K562 (cell line): ENCODE measurements at regions not wholly inside any gene's neighbourhood (a gene's known extent, or its start where the extent isn't known, plus 50 kb on each side); places are given as distances from the start of the nearest gene placed in this dataset.

Experiments used
- ATAC-seq: fragments of 200-7000 bp; cut with Tn5 transposase; 3 replicates; pipeline ENCODE4 v1.9.1; 2020; ENCODE audit warnings: moderate library complexity
- BruUV-seq: library from RNA; stranded (reverse); fragments of 400-500 nt; replicated peaks from 2 replicates; lab custom pipeline; 2021; lab: Mats Ljungman, UMichigan
- CTCF ChIA-PET: fragments of 300-600 bp; formaldehyde crosslinking; extraction: SDS; loops from one replicate; lab custom pipeline; 2021; ENCODE audit warnings: low intra/inter-chr PET ratio; lab: Yijun Ruan, JAX
- POLR2A ChIA-PET: fragments of 300-600, 350-650 bp; sonication (Branson Sonifier 250); formaldehyde crosslinking; extraction: SDS; loops from one replicate; lab custom pipeline; 2021; ENCODE audit warnings: antibody characterized with exemption, inconsistent platforms; lab: Yijun Ruan, JAX
- DNase-seq, 4 experiments: peaks; one replicate each; pipeline versions ENCODE4 v3.0.0 to v3.0.0-alpha.2; 2011 to 2018; ENCODE audit warnings: low spot score in 3 of 4, mixed read lengths in 3 of 4; ENCODE audit errors: extremely low read depth in 1 of 4
- FAIRE-seq: peaks from 2 replicates; lab custom pipeline; 2011; peaks lifted over from hg19 to GRCh38; lab: Jason Lieb, UNC
- H2AFZ ChIP-seq: 2 replicates; pipeline ENCODE4 v1.6.0; 2011; ENCODE audit warnings: low read depth, low read length, control low read depth, inconsistent platforms
- H3K27ac ChIP-seq: fragments of 200-600 bp; 3 replicates; pipeline ENCODE4 v1.8.0; 2011; ENCODE audit warnings: low read depth, mild to moderate bottlenecking, control low read depth, inconsistent platforms, low read length, moderate library complexity, mixed read lengths; ENCODE audit errors: extremely low read depth
- H3K27me3 ChIP-seq, 2 experiments: fragments of 300-600 bp in 1 of 2; 2 replicates in 1 of 2; 3 replicates in 1 of 2; pipeline versions ENCODE4 v1.6.0 to v1.8.0; 2011; ENCODE audit warnings: inconsistent platforms in 2 of 2, low read length in 2 of 2, mild to moderate bottlenecking in 1 of 2, mixed read lengths in 1 of 2, moderate library complexity in 1 of 2; ENCODE audit not compliant: control insufficient read depth in 2 of 2, insufficient read depth in 2 of 2
- H3K36me3 ChIP-seq: fragments of 300-600 bp; 3 replicates; pipeline ENCODE4 v1.8.0; 2011; ENCODE audit warnings: mild to moderate bottlenecking, low read length, inconsistent platforms; ENCODE audit not compliant: control insufficient read depth, insufficient read depth
- H3K4me1 ChIP-seq, 2 experiments: fragments of 200-600 bp in 1 of 2; replicated peaks in 1 of 2; 2 replicates in 1 of 2; 3 replicates in 1 of 2; pipeline versions ENCODE4 v1.5.1 to v1.8.0; 2011; ENCODE audit warnings: inconsistent platforms in 2 of 2, low read length in 2 of 2, mild to moderate bottlenecking in 1 of 2, mixed read lengths in 1 of 2, moderate library complexity in 1 of 2; ENCODE audit not compliant: control insufficient read depth in 2 of 2, insufficient read depth in 2 of 2
- H3K4me2 ChIP-seq: 2 replicates; pipeline ENCODE4 v1.6.1; 2011; ENCODE audit warnings: low read length, control low read depth, inconsistent platforms, mixed read lengths; ENCODE audit not compliant: insufficient read depth
- H3K4me3 ChIP-seq: fragments of 200-600 bp; sonication (generic), shearing (Covaris generic); 2 replicates; pipeline ENCODE4 v1.5.1; 2016; ENCODE audit warnings: control low read depth, inconsistent platforms
- H3K79me2 ChIP-seq: fragments of 200-600 bp; 3 replicates; pipeline ENCODE4 v1.8.0; 2011; ENCODE audit warnings: low read length, inconsistent platforms; ENCODE audit not compliant: control insufficient read depth, insufficient read depth
- H3K9ac ChIP-seq, 2 experiments: 2 replicates each; pipeline versions ENCODE4 v1.6.0 to v1.6.1; 2011; ENCODE audit warnings: low read depth in 2 of 2, low read length in 2 of 2, control low read depth in 1 of 2, inconsistent platforms in 1 of 2, mild to moderate bottlenecking in 1 of 2, mixed read lengths in 1 of 2; ENCODE audit not compliant: insufficient read depth in 1 of 2
- H3K9me1 ChIP-seq: one replicate; pipeline ENCODE4 v1.6.0; 2011; ENCODE audit warnings: inconsistent platforms, mild to moderate bottlenecking, low read length, moderate library complexity; ENCODE audit not compliant: control insufficient read depth, insufficient read depth
- H3K9me3 ChIP-seq: replicated peaks from 2 replicates; pipeline ENCODE4 v1.5.1; 2011; ENCODE audit warnings: low read depth, low read length, inconsistent platforms; ENCODE audit not compliant: control insufficient read depth, insufficient read depth
- H4K20me1 ChIP-seq: replicated peaks from 2 replicates; pipeline ENCODE4 v1.6.1; 2011; ENCODE audit warnings: low read length, inconsistent platforms, mixed read lengths; ENCODE audit not compliant: control insufficient read depth, insufficient read depth
- CTCF ChIP-seq, 3 experiments: IDR thresholded peaks in 2 of 3; conservative IDR thresholded peaks in 1 of 3; 2 replicates each; pipeline ENCODE4 v1.5.1; 2011 to 2012; ENCODE audit warnings: low read length in 3 of 3, mild to moderate bottlenecking in 3 of 3, control low read depth in 2 of 3, improper control_type of control experiment in 1 of 3, inconsistent platforms in 1 of 3, low read depth in 1 of 3, mixed read lengths in 1 of 3, moderate library complexity in 1 of 3; ENCODE audit not compliant: insufficient read depth in 2 of 3
- DIDO1 ChIP-seq: fragments of 450-650 bp; IDR thresholded peaks from 2 replicates; pipeline ENCODE4 v1.6.1; 2016; ENCODE audit warnings: low read depth, missing biosample characterization, missing genetic modification characterization
- ETV1 ChIP-seq: fragments of 450-650 bp; conservative IDR thresholded peaks from 2 replicates; pipeline ENCODE4 v1.6.1; 2016; ENCODE audit warnings: missing genetic modification characterization, control low read depth, low read depth, missing compliant biosample characterization
- FOXJ3 ChIP-seq: sonication (generic); formaldehyde crosslinking; IDR thresholded peaks from 2 replicates; pipeline ENCODE4 v1.4.0; 2020; ENCODE audit warnings: mild to moderate bottlenecking, missing genetic modification reagents
- MAX ChIP-seq: sonication (generic); formaldehyde crosslinking; IDR thresholded peaks from 2 replicates; pipeline ENCODE4 v1.9.0; 2022; ENCODE audit warnings: mild to moderate bottlenecking, missing genetic modification reagents
- NEUROD1 ChIP-seq: fragments of 150-350 bp; IDR thresholded peaks from 2 replicates; pipeline ENCODE4 v1.6.1; 2014; ENCODE audit warnings: borderline replicate concordance, low read length, low read depth; ENCODE audit not compliant: partially characterized antibody
- PHB2 ChIP-seq: fragments of 450-650 bp; IDR thresholded peaks from 2 replicates; pipeline ENCODE4 v1.6.1; 2017; ENCODE audit warnings: low read depth
- PHF21A ChIP-seq: fragments of 450-650 bp; IDR thresholded peaks from 2 replicates; pipeline ENCODE4 v1.6.1; 2017; ENCODE audit warnings: low read depth, borderline replicate concordance
- PYGO2 ChIP-seq: fragments of 450-650 bp; IDR thresholded peaks from 2 replicates; pipeline ENCODE4 v1.6.1; 2016; ENCODE audit warnings: mild to moderate bottlenecking, missing genetic modification characterization, moderate library complexity, missing compliant biosample characterization
- ZFX ChIP-seq: sonication (generic); formaldehyde crosslinking; IDR thresholded peaks from 2 replicates; pipeline ENCODE4 v1.8.0; 2022; ENCODE audit warnings: mild to moderate bottlenecking, missing genetic modification reagents, moderate library complexity
- ZNF24 ChIP-seq: fragments of 450-650 bp; IDR thresholded peaks from 2 replicates; pipeline ENCODE4 v1.6.1; 2016
- ZNF436 ChIP-seq: fragments of 250-450, 450-650 bp; sonication (Bioruptor Pico); formaldehyde crosslinking; IDR thresholded peaks from 2 replicates; pipeline ENCODE4 v1.7.0; 2020; ENCODE audit warnings: mild to moderate bottlenecking
- WGBS: fragments of 100-300 bp; shearing (Covaris generic); methylation state at CpG from one replicate; pipeline ENCODE4 v1.1.6; 2016; ENCODE audit warnings: low coverage, mixed read lengths; ENCODE audit not compliant: insufficient coverage; ENCODE audit errors: missing lambda C conversion rate; 5-methylcytosine and 5-hydroxymethylcytosine counted together
- in situ Hi-C: fragments of 300-500 bp; cut with MboI; formaldehyde crosslinking; loops from 4 replicates; pipeline ENCODE4 v1.15.0; 2018; ENCODE audit warnings: inconsistent platforms, mixed read lengths
- intact Hi-C: fragments of 100-400 bp; cut with micrococcal nuclease; formaldehyde crosslinking; loops from 2 replicates; pipeline ENCODE4 v1.14.2; 2022
- TF ChIP-seq, protein P1 (sequence below), 2 experiments: fragments of 450-650 bp; IDR thresholded peaks; 2 replicates each; pipeline ENCODE4 v1.6.1; 2018; ENCODE audit warnings: mild to moderate bottlenecking in 2 of 2, low read depth in 1 of 2; ENCODE audit not compliant: partially characterized antibody in 2 of 2
- TF ChIP-seq, protein P2 (sequence below): fragments of 250-450 bp; sonication (Bioruptor Pico); IDR thresholded peaks from 2 replicates; pipeline ENCODE4 v1.8.0; 2021; ENCODE audit warnings: mild to moderate bottlenecking, moderate library complexity

GRCh38 chrX:146056511-146057081 is 239.0 kb downstream of the SLITRK2 start (continued):
- no peak for TF ChIP-seq NEUROD1
- no peak for TF ChIP-seq PHB2
- TF ChIP-seq, protein P1, sequence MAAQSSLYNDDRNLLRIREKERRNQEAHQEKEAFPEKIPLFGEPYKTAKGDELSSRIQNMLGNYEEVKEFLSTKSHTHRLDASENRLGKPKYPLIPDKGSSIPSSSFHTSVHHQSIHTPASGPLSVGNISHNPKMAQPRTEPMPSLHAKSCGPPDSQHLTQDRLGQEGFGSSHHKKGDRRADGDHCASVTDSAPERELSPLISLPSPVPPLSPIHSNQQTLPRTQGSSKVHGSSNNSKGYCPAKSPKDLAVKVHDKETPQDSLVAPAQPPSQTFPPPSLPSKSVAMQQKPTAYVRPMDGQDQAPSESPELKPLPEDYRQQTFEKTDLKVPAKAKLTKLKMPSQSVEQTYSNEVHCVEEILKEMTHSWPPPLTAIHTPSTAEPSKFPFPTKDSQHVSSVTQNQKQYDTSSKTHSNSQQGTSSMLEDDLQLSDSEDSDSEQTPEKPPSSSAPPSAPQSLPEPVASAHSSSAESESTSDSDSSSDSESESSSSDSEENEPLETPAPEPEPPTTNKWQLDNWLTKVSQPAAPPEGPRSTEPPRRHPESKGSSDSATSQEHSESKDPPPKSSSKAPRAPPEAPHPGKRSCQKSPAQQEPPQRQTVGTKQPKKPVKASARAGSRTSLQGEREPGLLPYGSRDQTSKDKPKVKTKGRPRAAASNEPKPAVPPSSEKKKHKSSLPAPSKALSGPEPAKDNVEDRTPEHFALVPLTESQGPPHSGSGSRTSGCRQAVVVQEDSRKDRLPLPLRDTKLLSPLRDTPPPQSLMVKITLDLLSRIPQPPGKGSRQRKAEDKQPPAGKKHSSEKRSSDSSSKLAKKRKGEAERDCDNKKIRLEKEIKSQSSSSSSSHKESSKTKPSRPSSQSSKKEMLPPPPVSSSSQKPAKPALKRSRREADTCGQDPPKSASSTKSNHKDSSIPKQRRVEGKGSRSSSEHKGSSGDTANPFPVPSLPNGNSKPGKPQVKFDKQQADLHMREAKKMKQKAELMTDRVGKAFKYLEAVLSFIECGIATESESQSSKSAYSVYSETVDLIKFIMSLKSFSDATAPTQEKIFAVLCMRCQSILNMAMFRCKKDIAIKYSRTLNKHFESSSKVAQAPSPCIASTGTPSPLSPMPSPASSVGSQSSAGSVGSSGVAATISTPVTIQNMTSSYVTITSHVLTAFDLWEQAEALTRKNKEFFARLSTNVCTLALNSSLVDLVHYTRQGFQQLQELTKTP (IDR thresholded peaks at IDR 0.05; ENCODE audit: low read depth in 1 of 2, partially characterized antibody in 2 of 2), result no peak
- TF ChIP-seq, all 486 proteins: peak for 0

DNA sequence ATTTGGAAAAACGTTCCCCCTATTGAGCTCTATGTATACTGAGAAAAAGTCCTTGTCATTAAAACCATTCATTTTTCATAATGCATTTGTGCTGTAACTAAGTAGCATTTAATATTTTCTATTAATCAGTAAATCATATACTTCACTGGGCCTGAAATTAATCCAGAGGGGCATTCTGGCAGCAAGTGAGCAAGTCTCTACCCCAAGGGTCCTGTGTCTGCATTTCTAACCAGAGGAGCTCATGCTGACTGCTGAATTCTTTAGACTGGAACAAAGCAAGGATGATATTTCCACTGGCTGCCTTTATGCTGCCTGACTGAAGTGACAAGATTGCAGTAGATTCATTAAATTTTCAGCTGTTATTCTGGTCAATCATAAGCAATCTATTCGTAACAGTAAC is 246.5 kb downstream of the SLITRK2 start:
- intact Hi-C loops, result no loop called here
- no peak overlapping the region for H2AFZ ChIP-seq
- DNase-seq (no peak), ATAC-seq (no peak), FAIRE-seq (no peak)
- no peaks in the 10 kb centered on the region for H4K20me1 ChIP-seq
- no TSS peak for BruUV-seq
- H3K4me2 ChIP-seq, result no peak overlapping the region
- H3K9me3 ChIP-seq, result no peaks in the 10 kb centered on the region
- in situ Hi-C loops, result no loop called here
- CTCF ChIA-PET, result no interaction called here
- H3K27ac ChIP-seq, result no peak overlapping the region
- H3K79me2 ChIP-seq, result no peaks in the 10 kb centered on the region
- H3K4me3 ChIP-seq, result no peak overlapping the region
- H3K9ac ChIP-seq, result no peak overlapping the region
- no peaks in the 10 kb centered on the region for H3K4me1 ChIP-seq
- POLR2A ChIA-PET, result no interaction called here
- H3K27me3 ChIP-seq, result no peaks in the 10 kb centered on the region
- WGBS, result 0% methylated on average over 2 of the region's 2 CpGs
- no peaks in the 10 kb centered on the region for H3K9me1 ChIP-seq
- H3K36me3 ChIP-seq, result no peaks in the 10 kb centered on the region
- TF ChIP-seq ZFX (CRISPR knock-in tag), result no peak
- TF ChIP-seq PHF21A, result no peak
- no peak for TF ChIP-seq ETV1 (tag)
- no peak for TF ChIP-seq DIDO1 (tag)
- no peak for TF ChIP-seq FOXJ3
- TF ChIP-seq MAX, result no peak
- no peak for TF ChIP-seq PYGO2
- TF ChIP-seq, protein P2, sequence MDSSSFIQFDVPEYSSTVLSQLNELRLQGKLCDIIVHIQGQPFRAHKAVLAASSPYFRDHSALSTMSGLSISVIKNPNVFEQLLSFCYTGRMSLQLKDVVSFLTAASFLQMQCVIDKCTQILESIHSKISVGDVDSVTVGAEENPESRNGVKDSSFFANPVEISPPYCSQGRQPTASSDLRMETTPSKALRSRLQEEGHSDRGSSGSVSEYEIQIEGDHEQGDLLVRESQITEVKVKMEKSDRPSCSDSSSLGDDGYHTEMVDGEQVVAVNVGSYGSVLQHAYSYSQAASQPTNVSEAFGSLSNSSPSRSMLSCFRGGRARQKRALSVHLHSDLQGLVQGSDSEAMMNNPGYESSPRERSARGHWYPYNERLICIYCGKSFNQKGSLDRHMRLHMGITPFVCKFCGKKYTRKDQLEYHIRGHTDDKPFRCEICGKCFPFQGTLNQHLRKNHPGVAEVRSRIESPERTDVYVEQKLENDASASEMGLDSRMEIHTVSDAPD, result no peak
- TF ChIP-seq ZNF436 (CRISPR knock-in tag), result no peak
- no peak for TF ChIP-seq CTCF (IDR thresholded peaks at IDR 0.05 in 2 of 3, conservative IDR thresholded peaks at IDR 0.05 in 1 of 3; ENCODE audit: insufficient read depth in 2 of 3, low read depth in 1 of 3, low read length in 3 of 3)
- no peak for TF ChIP-seq ZNF24
